ENCODE measurements at regions not wholly inside any gene's neighbourhood (a gene's known extent, or its start where the extent isn't known, plus 50 kb on each side); places are given as distances from the start of the nearest gene placed in this dataset.

- H3K79me1 ChIP-seq (ENCODE audit: insufficient read depth, low read depth, low read length, poor library complexity, severe bottlenecking): no peaks in the 10 kb centered on the region
- H3K23ac ChIP-seq (ENCODE audit: insufficient read length, low read depth, low read length): no peak overlapping the region
- Mint-ChIP-seq H3K9me3 (no peaks in the 10 kb centered on the region), H3K27me3 (ENCODE audit: low read depth) (no peaks in the 10 kb centered on the region), H3K4me1 (peaks cover 0 to 3% of the 10 kb centered on the region in 2 experiments; a peak in 1 of 4 replicates), H3K36me3 (ENCODE audit: insufficient read depth in 1 of 3, low read depth in 3 of 3) (no peaks in the 10 kb centered on the region; a peak in 1 of 7 replicates), H3K27ac (no peak overlapping the region), H3K4me3 (no peak overlapping the region)
- no peak overlapping the region for H3K4ac ChIP-seq (ENCODE audit: low read depth, low read length)
- H3K14ac ChIP-seq (ENCODE audit: insufficient read depth, low read length): no peak overlapping the region
- WGBS (ENCODE audit: extremely low coverage, insufficient read length, low lambda C conversion rate): no CpG with 5 or more reads among the region's 5 CpGs
- no peak overlapping the region for H3K56ac ChIP-seq (ENCODE audit: insufficient read length, low read depth, low read length)
- no peak overlapping the region for H2BK12ac ChIP-seq (ENCODE audit: insufficient read length, low read depth, low read length)
- H4K5ac ChIP-seq (ENCODE audit: insufficient read length, low read depth, low read length): no peak overlapping the region
- H3K9me3 ChIP-seq (ENCODE audit: control insufficient read depth, low read depth, low read length): no peaks in the 10 kb centered on the region
- no peak overlapping the region for H3K4me2 ChIP-seq (ENCODE audit: insufficient read depth, insufficient read length, low read length)
- no peaks in the 10 kb centered on the region for H4K20me1 ChIP-seq (ENCODE audit: control insufficient read depth, insufficient read depth, insufficient read length)
- H2BK120ac ChIP-seq (ENCODE audit: low read depth, low read length, poor library complexity, severe bottlenecking): no peak overlapping the region
- H3K79me2 ChIP-seq (ENCODE audit: insufficient read depth, low read length): no peaks in the 10 kb centered on the region
- no peak overlapping the region for H2AFZ ChIP-seq (ENCODE audit: low read length)
- H2BK5ac ChIP-seq (ENCODE audit: insufficient read length, low read length): no peak overlapping the region
- no peak overlapping the region for H4K91ac ChIP-seq (ENCODE audit: insufficient read length, low read depth, low read length)
- no peak overlapping the region for H3K9ac ChIP-seq (ENCODE audit: extremely low read depth, insufficient read length, low read length)
- no peak overlapping the region for H2BK20ac ChIP-seq (ENCODE audit: low read depth, low read length, poor library complexity, severe bottlenecking)
- no peaks in the 10 kb centered on the region for H3K4me1 ChIP-seq (ENCODE audit: insufficient read depth, low read length)
- H3T11ph ChIP-seq (ENCODE audit: low read length): no peak overlapping the region
- H3K27ac ChIP-seq (ENCODE audit: insufficient read length, low read depth, low read length): no peak overlapping the region
- no peak for TF ChIP-seq CTCF (conservative IDR thresholded peaks at IDR 0.05)
- no peak overlapping the region for H2AK5ac ChIP-seq (ENCODE audit: insufficient read length, low read length)
- no peak for DNase-seq
- H4K8ac ChIP-seq (replicated peaks; ENCODE audit: insufficient read length, low read depth, low read length): no peak overlapping the region
- H2BK15ac ChIP-seq (ENCODE audit: low read depth, low read length): no peak overlapping the region
- no peaks in the 10 kb centered on the region for H3K27me3 ChIP-seq (ENCODE audit: insufficient read depth, low read length)
- H3K18ac ChIP-seq (ENCODE audit: insufficient read length, low read depth, low read length): no peak overlapping the region
- H3K23me2 ChIP-seq (ENCODE audit: insufficient read length, low read depth, low read length, poor library complexity, severe bottlenecking): no peaks in the 10 kb centered on the region
Observed at GRCh38 chr2:204475399-204475798, 69.9 kb upstream of the PARD3B start.

All from H9 (cell line).